ENCODE measurements at regions not wholly inside any gene's neighbourhood (a gene's known extent, or its start where the extent isn't known, plus 50 kb on each side); places are given as distances from the start of the nearest gene placed in this dataset.

DNA sequence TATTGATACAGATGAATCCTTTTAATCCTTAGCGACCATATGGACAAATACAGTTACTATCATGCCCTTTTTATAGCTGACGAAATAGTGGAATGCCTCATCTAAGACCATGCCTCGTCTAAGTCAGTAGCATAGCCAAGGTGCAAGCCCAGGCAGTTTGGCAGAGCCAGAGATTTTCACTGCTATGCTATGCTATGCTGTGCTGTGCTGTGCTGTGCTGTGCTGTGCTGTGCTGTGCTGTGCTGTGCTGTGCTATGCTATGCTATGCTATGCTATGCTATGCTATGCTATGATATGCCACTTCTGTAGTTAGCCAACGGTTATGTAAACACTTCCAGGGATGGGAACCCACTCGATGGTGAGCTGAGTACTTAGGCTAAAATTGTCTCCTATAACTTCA, 91.6 kb upstream of the MAP4K3 start:
- no peak for DNase-seq
- in situ Hi-C loops (cut with HindIII; ENCODE audit: low pct_ligation_motif_present, low pct_unique_long_range_greater_than_20kb, low sequenced_read_pairs): no loop called here

DNA sequence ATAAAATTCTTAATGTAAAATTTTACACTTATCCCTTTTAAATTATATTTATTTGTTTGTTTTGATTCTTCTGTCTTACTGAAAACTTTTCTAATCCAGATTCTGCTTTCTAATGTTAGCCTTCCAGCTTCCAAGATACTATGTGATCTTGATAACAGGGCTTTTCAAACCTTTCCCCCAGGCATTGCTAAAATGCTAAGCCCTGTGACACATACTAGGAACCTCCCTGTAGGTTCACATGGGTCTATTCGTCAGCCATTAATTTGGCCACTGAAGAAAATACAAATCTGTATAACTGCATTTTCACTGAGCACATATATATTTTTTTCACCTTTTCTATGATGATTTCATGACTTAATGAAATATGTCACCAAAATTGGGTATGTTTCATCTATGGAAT, 92.8 kb upstream of the MAP4K3 start:
- in situ Hi-C loops (cut with HindIII; ENCODE audit: low pct_ligation_motif_present, low pct_unique_long_range_greater_than_20kb, low sequenced_read_pairs): no loop called here
- no peak for DNase-seq

DNA sequence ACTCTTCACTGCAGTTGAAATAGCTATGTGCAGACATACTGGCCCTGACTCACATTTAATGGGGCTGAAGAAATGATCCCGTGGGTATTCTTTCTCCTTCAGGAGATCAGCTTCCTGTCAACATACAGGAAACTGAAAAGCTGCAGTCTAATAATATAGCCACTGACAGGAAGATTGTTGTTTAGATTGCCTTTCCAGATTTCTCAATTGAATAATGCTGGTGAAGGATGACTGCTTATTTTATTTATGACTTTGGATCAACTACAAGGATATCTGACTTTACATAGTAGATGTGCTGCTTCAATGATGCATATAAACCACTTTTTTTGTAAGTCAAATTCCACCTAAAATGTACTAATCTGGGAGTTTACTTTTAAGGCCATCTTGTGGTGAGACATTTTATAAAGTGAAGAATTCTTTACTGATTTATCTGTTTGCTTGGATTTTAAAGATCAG, 93.4 kb upstream of the MAP4K3 start:
- in situ Hi-C loops (cut with HindIII; ENCODE audit: low pct_ligation_motif_present, low pct_unique_long_range_greater_than_20kb, low sequenced_read_pairs): no loop called here
- peak; percentile 22 for DNase-seq

DNA sequence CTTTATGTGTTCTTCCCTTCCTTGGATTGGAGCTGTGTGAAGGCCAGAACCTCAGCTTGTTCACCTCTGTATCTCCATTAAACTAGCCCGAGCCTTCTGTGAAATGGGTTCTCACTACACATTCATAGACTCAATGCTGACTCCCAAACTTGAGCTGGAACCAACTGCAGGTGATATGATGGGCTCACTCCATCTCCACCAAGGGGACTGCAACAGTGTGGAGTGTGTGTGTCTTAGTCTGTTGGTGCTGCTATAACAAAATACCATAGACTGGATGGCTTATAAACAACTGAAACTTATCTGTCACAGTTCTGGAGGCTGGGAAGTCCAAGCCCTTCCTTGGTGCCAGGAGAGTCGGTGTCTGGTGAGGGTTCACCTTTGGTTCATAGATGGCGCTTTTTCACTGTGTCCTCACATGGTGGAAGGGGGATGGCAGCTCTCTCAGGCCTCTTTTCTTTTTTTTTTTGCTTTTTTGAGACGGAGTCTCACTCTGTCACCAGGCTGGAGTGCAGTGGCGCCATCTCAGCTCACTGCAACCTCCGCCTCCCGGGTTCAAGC, 94.2 kb upstream of the MAP4K3 start:
- in situ Hi-C loops (cut with HindIII; ENCODE audit: low pct_ligation_motif_present, low pct_unique_long_range_greater_than_20kb, low sequenced_read_pairs): no loop called here
- DNase-seq: no peak

DNA sequence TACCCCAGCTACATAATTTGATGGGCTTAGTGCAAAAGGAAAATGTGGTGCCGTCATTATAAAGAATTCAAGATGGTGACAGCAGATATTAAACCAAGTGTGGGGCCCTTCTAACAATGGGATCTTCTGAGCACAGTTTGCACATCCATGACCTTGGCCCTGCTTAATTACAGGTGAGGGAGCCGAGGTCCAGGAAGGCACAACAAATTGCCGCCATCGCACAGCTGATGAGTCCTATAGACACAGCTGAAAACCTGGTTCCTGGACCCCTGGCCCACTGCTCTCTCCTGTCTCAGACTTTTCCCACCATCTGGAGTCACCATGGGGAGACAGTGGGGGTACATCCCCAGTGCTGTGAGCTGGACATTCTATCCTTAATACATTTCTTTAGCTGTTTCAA, 95.8 kb upstream of the MAP4K3 start:
- no peak for DNase-seq
- in situ Hi-C loops (cut with HindIII; ENCODE audit: low pct_ligation_motif_present, low pct_unique_long_range_greater_than_20kb, low sequenced_read_pairs): no loop called here

DNA sequence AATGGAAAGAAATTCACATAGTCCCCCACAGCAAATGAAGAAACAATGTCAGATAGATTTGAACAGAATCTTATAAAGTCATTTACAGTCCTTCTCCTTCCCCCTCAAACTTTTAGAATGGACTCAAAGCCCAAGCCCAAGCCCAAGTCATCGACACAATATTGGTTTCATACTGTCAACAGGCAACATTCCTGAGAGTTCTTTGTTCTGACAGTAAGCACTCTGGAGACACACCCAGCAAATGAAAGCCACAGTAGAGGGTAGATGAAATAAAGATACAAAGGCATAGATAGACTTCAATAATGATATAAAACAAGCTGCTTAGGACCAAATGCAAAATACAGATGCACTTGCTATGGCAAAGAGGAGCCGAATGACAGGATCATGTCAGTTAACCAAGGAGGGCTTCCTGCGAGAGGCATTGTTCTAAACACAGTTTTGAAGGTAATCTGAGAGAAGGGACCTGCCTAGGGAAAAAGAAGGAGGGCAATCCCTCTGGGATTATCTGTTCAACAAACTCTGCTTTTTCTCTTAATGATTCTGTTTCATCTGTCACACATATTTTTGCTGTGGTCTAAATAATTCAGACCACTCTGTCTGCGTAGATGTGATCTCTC, 97.1 kb upstream of the MAP4K3 start:
- no peak for DNase-seq
- in situ Hi-C loops (cut with HindIII; ENCODE audit: low pct_ligation_motif_present, low pct_unique_long_range_greater_than_20kb, low sequenced_read_pairs): no loop called here

DNA sequence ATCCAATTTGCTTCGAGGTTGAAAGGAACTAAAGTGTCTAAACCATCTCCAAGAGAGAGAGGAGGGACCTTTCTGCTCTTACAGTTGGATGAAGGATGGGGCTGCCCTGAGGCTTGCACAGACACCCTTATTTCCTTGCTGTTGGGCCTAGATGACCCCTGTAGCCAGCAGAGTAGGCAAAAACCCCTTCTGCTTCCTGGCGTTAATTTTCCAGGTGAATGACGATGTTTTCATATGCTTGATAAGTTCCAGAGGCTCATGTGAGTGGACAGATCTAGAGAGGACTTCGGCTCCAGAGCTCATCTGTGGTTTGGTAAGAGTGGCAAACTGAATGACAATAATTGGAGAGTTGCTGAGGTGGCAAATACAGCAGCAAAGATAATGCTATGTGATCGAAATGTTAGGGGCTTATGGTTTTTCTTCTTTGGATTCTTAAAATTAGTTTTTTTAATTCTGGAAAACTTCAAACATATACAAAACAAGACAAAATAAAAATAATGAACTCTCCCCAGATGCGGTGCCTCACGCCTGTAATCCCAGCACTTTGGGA, 98.6 kb upstream of the MAP4K3 start:
- in situ Hi-C loops (cut with HindIII; ENCODE audit: low pct_ligation_motif_present, low pct_unique_long_range_greater_than_20kb, low sequenced_read_pairs): no loop called here
- no peak for DNase-seq

DNA sequence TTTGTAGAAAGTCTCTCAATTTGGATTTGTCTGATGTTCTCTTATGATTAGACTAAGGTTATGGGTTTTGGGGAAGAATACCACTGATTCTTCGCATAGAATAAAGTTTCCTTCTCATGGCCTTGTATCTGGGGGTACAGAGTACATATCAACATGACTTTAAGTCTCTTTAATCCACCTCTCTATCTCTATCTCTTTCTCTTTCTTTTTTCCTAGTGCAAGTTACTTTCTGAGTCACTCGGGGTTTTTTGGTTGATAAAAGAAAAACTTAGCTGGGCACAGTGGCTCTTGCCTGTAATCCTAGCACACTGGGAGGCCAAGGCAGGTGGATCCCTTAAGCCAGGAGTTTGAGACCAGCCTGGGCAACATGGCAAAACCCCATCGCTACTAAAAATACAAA, 100.1 kb upstream of the MAP4K3 start:
- DNase-seq: no peak
- in situ Hi-C loops (cut with HindIII; ENCODE audit: low pct_ligation_motif_present, low pct_unique_long_range_greater_than_20kb, low sequenced_read_pairs): no loop called here

DNA sequence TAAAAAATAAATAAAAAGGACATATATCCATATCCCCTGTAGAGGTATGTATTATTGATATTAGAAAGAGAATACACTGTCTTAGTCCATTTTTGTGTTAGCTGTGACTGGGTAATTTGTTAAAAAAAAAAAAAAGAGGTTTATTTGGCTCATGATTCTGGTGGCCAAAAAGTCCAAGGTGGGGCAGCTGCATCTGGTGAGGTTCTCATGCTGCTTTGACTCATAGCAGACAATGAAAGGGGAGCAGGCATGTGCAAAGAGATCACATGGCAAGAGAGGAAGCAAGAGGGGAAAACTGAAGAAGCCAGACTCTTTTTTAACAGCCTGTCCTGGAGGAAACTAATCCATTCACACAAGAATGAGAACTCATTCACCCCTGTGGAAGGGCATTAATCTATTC, 101.6 kb upstream of the MAP4K3 start:
- in situ Hi-C loops (cut with HindIII; ENCODE audit: low pct_ligation_motif_present, low pct_unique_long_range_greater_than_20kb, low sequenced_read_pairs): no loop called here
- DNase-seq: no peak

DNA sequence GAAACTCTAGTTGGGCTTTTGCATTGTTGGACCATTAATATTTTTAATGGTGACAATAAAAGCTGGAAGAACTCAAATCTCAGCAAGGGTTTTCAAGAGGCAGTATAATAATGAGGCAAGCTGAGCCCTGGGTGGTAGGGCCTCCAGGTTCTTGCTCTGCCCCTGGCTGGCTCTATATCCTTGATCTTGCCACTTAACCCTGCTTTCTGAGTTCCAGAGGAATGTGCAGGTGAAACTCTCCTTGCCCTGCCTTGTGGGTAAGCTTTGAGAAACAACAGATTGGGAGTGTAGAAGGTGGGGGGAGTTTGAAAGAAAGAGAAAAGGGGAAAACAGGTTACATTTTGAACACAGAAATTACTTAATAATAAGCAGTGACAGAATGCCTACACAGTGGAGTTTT, 103.3 kb upstream of the MAP4K3 start:
- no peak for DNase-seq
- in situ Hi-C loops (cut with HindIII; ENCODE audit: low pct_ligation_motif_present, low pct_unique_long_range_greater_than_20kb, low sequenced_read_pairs): no loop called here

DNA sequence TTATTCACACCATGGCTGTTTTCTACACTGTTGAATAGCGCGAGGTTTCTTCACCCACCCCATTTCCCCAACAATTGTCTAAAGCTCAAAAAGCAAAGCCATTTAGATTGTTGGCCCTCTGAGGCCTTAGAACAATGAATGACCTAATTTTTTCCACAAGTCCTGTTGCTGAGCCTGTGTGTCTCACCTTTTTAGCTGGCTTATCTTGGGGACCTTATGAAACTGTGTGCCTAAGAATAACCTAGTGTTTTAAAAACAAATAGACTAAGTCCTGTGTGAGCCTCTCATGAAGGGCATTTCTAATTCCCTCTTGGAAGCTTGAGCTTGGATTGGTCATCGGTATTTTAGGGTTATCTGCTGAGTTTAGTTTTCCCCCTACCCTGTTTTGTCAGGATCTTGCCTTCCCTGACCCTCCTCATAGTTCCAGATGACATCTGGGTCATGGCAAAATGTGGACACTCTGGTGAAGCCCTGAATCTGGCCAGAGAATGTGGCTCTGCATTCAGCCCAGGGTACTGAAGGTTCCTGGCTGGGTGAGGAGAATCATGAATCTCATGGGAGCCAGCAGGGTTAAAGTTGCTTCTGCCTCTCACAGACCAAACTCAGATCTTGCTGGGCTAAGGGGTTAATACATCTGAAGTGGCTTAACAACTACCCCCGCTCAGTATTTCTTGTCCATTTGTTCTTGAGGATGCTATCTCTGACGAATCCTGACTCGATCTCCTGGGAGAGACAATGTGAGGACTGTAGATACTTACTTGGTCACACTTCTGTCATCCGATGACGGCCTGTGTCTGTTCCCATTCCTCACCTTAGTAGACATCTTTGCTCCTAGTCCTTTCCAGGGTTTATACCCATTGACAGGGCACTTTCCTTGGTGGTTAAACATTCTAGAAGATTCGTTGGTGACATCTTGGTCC, 104.2 kb upstream of the MAP4K3 start:
- in situ Hi-C loops (cut with HindIII; ENCODE audit: low pct_ligation_motif_present, low pct_unique_long_range_greater_than_20kb, low sequenced_read_pairs): no loop called here
- no peak for DNase-seq

DNA sequence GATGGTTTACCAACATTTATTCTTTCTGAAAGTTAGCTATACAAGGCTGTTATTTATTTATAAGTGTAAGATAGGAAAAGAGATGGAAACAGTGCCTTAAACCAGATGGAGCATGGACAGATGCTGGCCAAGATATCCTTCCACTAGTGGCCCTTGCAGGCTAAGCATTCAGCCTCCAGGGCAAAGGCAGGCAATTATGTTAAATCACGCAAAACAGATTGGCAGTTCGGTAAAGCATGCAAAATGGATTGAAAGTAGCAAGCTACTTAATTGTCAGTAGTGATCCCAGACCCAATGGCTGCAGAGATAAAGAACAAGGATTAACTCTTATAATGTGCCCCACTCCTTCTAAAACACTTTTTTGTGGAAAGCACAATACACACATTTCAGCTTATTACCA, 105.4 kb upstream of the MAP4K3 start:
- in situ Hi-C loops (cut with HindIII; ENCODE audit: low pct_ligation_motif_present, low pct_unique_long_range_greater_than_20kb, low sequenced_read_pairs): no loop called here
- DNase-seq: no peak

DNA sequence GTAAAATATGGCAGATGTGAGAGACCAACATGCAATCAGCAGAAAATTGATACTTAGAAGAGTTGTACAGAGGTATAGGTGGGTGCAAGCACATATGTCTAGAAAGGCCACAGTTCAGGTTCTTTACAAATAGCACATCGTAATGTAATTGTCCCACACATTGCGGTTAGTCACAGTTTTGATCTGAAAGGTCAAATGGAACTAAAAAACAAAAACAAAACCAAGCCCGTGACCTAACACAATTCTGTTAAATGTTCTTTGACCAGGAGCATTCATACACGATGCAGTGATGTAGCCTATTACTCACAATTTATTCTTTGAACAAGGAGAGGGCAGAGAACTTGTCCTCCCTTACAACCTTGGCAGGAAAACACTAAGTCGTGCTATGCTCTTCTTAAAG, 108.9 kb upstream of the MAP4K3 start:
- no peak for DNase-seq
- in situ Hi-C loops (cut with HindIII; ENCODE audit: low pct_ligation_motif_present, low pct_unique_long_range_greater_than_20kb, low sequenced_read_pairs): no loop called here

DNA sequence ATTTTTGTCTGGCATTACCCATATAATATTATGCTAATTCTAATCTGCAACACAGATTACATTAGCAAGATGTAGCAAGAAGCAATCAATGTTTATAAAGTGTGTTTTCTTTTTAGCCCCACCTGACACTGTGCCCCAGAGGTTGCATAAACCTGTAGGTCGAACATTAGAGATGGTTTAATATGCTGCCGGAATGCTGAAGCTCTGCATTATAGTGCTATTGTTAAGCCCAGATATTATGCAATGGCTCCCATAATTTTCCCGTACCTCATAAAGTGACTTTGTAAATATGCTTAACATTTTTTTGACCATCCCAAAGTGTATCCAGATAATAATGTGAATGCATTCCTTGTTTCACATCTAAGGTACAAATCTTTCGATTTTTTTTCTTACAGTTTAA, 109.3 kb upstream of the MAP4K3 start:
- in situ Hi-C loops (cut with HindIII; ENCODE audit: low pct_ligation_motif_present, low pct_unique_long_range_greater_than_20kb, low sequenced_read_pairs): no loop called here
- DNase-seq: no peak

DNA sequence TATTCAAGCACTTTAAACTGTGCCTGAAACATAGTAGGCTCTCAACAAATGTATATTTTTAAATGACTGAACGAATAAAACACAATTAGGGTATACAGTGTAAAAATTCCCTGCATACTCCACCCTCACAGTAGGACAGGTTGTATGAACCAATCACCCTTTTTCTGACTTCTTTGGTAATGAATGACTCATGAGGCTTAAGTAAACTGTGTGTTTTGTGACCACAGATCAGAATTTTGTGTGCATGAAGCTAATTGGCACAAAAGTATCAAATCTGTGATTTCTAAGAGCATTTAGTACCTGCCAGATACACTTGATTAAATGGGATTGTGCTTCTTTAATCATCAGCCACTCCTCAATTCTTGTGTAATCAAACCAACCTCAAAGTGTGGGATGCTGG, 109.9 kb upstream of the MAP4K3 start:
- in situ Hi-C loops (cut with HindIII; ENCODE audit: low pct_ligation_motif_present, low pct_unique_long_range_greater_than_20kb, low sequenced_read_pairs): no loop called here

DNA sequence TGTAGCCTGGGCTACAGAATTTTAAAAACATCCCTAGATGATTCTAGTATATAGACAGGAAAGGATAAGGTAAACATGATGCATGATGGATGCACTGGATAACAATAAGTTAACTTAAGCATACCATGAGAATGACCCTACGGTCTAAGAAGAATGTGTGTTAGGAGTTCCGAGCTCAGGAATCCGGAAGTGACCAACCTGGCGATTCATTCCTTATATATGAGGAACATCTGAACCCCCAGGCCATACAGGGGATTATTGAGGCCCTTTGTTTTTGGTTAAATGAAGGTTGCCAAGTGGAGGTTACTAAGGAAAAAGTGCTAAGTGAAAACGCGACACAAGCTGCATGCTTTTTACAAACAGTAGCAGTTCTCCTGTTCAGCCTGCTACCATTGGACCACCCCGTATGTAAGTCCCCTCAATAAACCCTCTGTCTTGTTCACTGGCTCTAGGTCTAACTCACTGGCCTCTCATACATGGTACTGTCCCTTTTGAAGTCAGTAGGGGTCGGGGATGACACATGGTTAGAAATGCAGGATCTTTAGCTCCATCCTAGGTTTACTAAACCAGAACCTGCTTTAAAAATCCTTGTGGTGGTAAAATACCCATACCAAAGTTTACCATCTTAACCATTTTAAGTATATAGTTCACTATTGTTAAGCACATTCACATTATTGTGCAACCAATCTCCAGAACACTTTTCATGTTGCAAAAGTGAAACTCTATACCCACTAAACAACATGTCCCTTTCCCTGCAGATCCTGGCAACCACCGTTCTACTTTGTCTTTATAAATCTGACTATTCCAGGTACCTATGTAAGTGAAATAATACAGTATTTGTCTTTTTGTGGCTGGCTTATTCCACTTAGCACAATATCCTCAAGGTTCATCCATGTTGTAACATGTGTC, 111.0 kb upstream of the MAP4K3 start:
- DNase-seq: no peak

More for the DNA sequence above, 109.9 kb upstream of the MAP4K3 start:
- no peak for DNase-seq

DNA sequence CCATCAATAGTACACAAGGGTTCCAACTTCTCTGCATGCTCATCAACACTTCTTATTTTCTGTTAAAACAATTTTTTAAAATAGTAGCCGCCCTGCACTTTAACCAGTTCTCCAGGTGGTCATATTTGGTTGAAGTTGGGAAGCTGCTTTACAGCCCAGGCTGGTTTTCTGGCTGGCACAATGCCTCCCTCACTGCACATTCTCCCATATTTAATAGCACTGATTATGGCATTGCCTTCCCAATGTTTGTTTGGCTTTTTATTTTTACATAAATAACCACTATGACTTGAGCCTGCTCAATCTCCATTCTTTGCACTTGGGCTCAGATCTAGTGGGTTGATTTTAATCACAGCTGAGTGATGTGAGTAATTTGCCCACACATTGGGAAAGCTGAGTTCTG, 111.9 kb upstream of the MAP4K3 start:
- in situ Hi-C loops (cut with HindIII; ENCODE audit: low pct_ligation_motif_present, low pct_unique_long_range_greater_than_20kb, low sequenced_read_pairs): no loop called here

More for the DNA sequence above, 111.0 kb upstream of the MAP4K3 start:
- in situ Hi-C loops (cut with HindIII; ENCODE audit: low pct_ligation_motif_present, low pct_unique_long_range_greater_than_20kb, low sequenced_read_pairs): no loop called here

DNA sequence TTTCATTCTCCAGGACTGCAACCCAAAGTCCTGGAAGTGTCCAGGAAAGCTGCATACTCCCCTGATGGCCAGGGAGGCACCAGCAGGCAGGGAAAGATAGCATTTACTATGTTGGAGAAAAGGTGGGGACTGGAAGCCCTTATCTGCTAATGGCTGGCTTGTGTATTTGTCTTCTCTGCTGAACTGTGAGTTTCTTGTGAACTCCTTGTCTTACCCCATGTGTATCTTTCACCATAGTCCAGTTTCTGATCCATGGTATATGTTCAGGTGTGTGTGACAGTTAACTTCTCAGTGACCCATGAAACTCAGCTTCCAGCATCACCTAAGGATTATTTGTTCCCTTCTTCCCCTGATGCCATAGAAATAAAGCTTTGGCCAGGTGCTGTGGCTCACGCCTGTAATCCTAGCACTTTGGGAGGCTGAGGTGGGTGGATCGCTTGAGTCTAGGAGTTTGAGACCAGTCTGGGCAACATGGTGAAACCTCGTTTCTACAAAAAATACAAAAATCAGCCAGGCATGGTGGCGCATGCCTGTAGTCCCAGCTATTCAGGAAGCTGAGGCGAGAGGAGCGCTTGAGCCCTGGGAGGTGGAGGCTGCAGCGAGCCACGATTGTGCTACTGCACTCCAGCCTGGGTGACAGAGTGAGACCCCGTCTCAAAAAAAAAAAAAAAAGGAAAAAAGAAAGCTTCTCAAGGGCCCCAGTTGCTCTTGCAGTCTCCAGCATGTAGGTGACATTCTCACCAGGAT, 112.8 kb upstream of the MAP4K3 start:
- DNase-seq: no peak
- in situ Hi-C loops (cut with HindIII; ENCODE audit: low pct_ligation_motif_present, low pct_unique_long_range_greater_than_20kb, low sequenced_read_pairs): no loop called here

More for the DNA sequence above, 111.9 kb upstream of the MAP4K3 start:
- DNase-seq: no peak
